Osteocyte (in vitro differentiated cells): ENCODE measurements at regions not wholly inside any gene's neighbourhood (a gene's known extent, or its start where the extent isn't known, plus 50 kb on each side); places are given as distances from the start of the nearest gene placed in this dataset.
"Not testable (repeated sequence)": the region's sequence is repeated elsewhere in the genome, so short reads cannot be mapped to it uniquely, and the experiment has no call there.

Source experiments
- DNase-seq: peaks from one replicate; pipeline ENCODE4 v3.0.0; 2021; ENCODE audit warnings: mixed read lengths; ENCODE audit not compliant: unreplicated experiment; ENCODE audit errors: extremely low spot score
- H3K27ac Mint-ChIP-seq: one replicate; pipeline ENCODE4 v1.8.0; 2021; ENCODE audit warnings: mild to moderate bottlenecking, mixed read lengths; ENCODE audit not compliant: unreplicated experiment
- H3K27me3 Mint-ChIP-seq: one replicate; pipeline ENCODE4 v1.8.0; 2021; ENCODE audit warnings: mixed read lengths; ENCODE audit not compliant: unreplicated experiment
- H3K36me3 Mint-ChIP-seq: one replicate; pipeline ENCODE4 v1.8.0; 2021; ENCODE audit warnings: mixed read lengths; ENCODE audit not compliant: unreplicated experiment
- H3K4me1 Mint-ChIP-seq: one replicate; pipeline ENCODE4 v1.8.0; 2021; ENCODE audit warnings: mixed read lengths; ENCODE audit not compliant: unreplicated experiment
- H3K4me3 Mint-ChIP-seq: one replicate; pipeline ENCODE4 v1.8.0; 2021; ENCODE audit warnings: mild to moderate bottlenecking, moderate library complexity, mixed read lengths; ENCODE audit not compliant: unreplicated experiment
- H3K9me3 Mint-ChIP-seq: one replicate; pipeline ENCODE4 v1.8.0; 2021; ENCODE audit warnings: mixed read lengths; ENCODE audit not compliant: unreplicated experiment
- TF ChIP-seq, protein P1 (sequence below): fragments of 200-600 bp; sonication (generic); IDR thresholded peaks from 2 replicates; pipeline ENCODE4 v1.5.0; 2021; ENCODE audit warnings: antibody characterized with exemption, mild to moderate bottlenecking, moderate library complexity

DNA sequence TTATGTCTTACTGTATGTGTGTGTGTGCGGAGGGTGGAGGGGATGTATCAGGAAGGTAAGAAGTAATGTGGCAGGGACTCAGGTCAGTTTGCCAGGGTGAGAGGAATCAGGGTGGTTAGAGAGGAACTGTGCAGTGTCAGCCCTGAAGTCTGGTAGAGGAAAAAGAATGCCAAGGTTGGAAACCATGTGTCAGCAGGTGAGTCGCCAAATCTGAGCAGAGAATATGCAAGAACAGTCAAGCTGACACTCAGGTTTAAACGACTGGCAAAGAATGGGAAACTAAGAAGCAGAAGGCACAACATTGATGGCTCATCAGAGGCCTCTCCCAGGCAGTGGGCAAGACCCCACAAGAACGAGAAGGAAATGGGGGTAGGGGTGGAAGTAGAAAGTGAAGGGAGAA is 107.5 kb upstream of the TBX18 start:
- TF ChIP-seq, protein P1, sequence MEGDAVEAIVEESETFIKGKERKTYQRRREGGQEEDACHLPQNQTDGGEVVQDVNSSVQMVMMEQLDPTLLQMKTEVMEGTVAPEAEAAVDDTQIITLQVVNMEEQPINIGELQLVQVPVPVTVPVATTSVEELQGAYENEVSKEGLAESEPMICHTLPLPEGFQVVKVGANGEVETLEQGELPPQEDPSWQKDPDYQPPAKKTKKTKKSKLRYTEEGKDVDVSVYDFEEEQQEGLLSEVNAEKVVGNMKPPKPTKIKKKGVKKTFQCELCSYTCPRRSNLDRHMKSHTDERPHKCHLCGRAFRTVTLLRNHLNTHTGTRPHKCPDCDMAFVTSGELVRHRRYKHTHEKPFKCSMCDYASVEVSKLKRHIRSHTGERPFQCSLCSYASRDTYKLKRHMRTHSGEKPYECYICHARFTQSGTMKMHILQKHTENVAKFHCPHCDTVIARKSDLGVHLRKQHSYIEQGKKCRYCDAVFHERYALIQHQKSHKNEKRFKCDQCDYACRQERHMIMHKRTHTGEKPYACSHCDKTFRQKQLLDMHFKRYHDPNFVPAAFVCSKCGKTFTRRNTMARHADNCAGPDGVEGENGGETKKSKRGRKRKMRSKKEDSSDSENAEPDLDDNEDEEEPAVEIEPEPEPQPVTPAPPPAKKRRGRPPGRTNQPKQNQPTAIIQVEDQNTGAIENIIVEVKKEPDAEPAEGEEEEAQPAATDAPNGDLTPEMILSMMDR = no peak
- DNase-seq = no peak
- Mint-ChIP-seq H3K9me3 (no peaks in the 10 kb centered on the region), H3K27ac (no peak overlapping the region), H3K27me3 (peaks cover 13% of the 10 kb centered on the region), H3K36me3 (no peaks in the 10 kb centered on the region), H3K4me3 (no peak overlapping the region), H3K4me1 (no peaks in the 10 kb centered on the region)

DNA sequence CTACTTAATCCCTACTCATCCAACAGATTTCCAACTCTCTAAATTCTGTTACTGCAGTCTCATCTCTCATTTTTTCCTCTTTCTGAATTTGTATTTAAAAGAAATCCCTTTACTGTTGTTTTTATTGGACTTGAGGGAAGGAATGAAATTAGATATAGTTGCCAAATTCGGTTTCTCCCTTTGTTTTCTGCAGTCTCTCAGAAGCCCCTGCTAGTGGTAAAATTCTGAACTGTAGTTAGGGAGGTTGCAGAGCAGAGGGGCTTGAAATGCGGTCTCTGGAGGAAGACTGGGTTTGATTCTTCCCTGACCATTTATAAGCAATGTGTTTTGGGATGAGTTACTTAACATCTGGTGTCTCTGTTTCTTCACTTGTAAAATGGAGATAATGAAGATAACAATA is 106.3 kb upstream of the TBX18 start:
- H3K27ac Mint-ChIP-seq = no peak overlapping the region

DNA sequence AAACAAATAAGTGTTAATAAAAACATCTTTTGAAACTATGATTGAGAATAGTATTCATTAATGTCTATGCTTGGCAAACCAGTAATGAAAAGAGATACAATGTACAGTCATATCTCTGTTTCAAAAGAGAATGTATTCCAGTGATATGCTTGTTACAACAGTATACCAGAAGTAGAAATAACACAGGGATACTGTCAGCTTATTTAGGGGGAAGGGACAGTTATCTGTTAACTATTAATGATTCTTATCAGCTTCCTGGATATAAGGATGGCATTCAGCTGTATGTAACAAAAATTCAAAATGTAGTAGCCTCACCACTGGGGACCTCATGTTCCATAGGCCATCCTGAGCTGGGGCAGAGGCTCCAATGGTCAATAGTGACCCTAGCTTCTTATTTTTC is 103.8 kb upstream of the TBX18 start:
- H3K9me3 Mint-ChIP-seq = no peaks in the 10 kb centered on the region
- TF ChIP-seq, protein P1 = no peak
- DNase-seq = no peak
- no peak overlapping the region for H3K27ac Mint-ChIP-seq
- no peaks in the 10 kb centered on the region for H3K36me3 Mint-ChIP-seq
- H3K4me1 Mint-ChIP-seq = no peaks in the 10 kb centered on the region
- no peak overlapping the region for H3K4me3 Mint-ChIP-seq
- peaks cover 8% of the 10 kb centered on the region for H3K27me3 Mint-ChIP-seq

More for the DNA sequence above, 106.3 kb upstream of the TBX18 start:
- Mint-ChIP-seq H3K27me3 (peaks cover 16% of the 10 kb centered on the region), H3K9me3 (no peaks in the 10 kb centered on the region), H3K4me3 (no peak overlapping the region), H3K4me1 (no peaks in the 10 kb centered on the region), H3K36me3 (no peaks in the 10 kb centered on the region)
- no peak for DNase-seq
- TF ChIP-seq, protein P1 = no peak

DNA sequence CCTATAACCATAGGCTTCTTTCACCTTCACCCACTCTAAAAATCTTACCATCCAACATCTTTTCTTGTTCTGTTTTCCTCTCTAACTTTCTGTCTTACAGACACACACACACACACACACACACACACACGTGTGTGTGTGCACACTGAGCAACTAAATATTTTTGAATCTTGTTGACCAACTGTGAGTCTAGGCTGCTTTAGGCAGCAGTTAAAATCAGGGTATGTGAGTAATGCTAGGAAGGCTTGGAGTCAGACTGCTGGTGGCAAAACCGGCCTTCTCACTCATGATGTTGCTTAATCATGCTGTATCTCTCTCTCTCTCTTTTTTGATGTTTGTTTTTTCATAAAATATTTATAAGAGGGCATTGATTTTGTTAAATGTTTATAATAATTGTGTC is 103.1 kb upstream of the TBX18 start:
- DNase-seq = no peak

DNA sequence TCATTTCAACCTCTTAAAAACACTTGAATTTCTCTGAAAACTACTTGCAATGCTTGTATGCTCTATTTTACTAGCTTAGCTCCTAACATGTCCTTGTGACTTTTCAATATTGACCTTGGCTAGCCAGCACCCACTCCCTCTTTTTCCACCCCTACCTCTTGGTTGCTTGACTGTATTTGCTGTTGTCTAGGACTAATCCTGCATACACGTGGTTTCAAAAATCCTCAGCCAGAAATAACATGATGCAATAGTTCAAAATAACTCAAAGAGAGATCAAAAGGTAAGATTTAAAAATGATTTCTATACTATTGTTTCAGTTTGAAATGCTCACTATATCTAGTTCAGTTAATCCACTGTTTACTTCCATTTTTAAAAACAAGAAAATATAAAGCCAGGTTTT is 102.3 kb upstream of the TBX18 start:
- peaks cover 5% of the 10 kb centered on the region for H3K27me3 Mint-ChIP-seq
- TF ChIP-seq, protein P1 = no peak
- H3K36me3 Mint-ChIP-seq = no peaks in the 10 kb centered on the region
- no peak for DNase-seq
- no peaks in the 10 kb centered on the region for H3K4me1 Mint-ChIP-seq
- no peaks in the 10 kb centered on the region for H3K9me3 Mint-ChIP-seq
- no peak overlapping the region for H3K27ac Mint-ChIP-seq
- H3K4me3 Mint-ChIP-seq = no peak overlapping the region

More for the DNA sequence above, 103.1 kb upstream of the TBX18 start:
- Mint-ChIP-seq H3K4me3 (no peak overlapping the region), H3K9me3 (no peaks in the 10 kb centered on the region), H3K4me1 (no peaks in the 10 kb centered on the region), H3K36me3 (no peaks in the 10 kb centered on the region), H3K27me3 (peaks cover 8% of the 10 kb centered on the region), H3K27ac (no peak overlapping the region)
- TF ChIP-seq, protein P1 = no peak

DNA sequence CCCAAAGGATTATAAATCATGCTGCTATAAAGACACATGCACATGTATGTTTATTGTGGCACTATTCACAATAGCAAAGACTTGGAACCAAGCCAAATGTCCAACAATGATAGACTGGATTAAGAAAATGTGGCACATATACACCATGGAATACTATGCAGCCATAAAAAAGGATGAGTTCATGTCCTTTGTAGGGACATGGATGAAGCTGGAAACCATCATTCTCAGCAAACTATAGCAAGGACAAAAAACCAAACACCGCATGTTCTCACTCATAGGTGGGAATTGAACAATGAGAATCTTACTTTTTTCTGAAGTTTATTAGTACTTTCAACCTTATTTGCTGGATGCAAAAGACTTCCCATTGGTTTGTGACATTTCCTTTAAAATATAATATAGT is 101.0 kb upstream of the TBX18 start:
- not testable (repeated sequence) for H3K27me3 Mint-ChIP-seq, H3K4me3 Mint-ChIP-seq, H3K9me3 Mint-ChIP-seq, H3K4me1 Mint-ChIP-seq, DNase-seq, H3K27ac Mint-ChIP-seq, H3K36me3 Mint-ChIP-seq
